ENCODE measurements at regions not wholly inside any gene's neighbourhood (a gene's known extent, or its start where the extent isn't known, plus 50 kb on each side); places are given as distances from the start of the nearest gene placed in this dataset.
A peak's percentile ranks its signal among the peaks of the same experiment; 100 is the strongest.

GRCh38 chr6:157756708-157757429, 66.2 kb upstream of the SNX9 start:
- no peak overlapping the region for H3K4me3 ChIP-seq
- POLR2A ChIA-PET (ENCODE audit: unreplicated experiment) = no interaction called here
- peak; percentile 43 to 73 for DNase-seq
- TF ChIP-seq EZH2 (IDR thresholded peaks at IDR 0.05; ENCODE audit: low read depth) (no peak), CTCF (conservative IDR thresholded peaks at IDR 0.05) (peak; percentile 87)
- H3K9me3 ChIP-seq (ENCODE audit: insufficient read depth, low read depth) = no peaks in the 10 kb centered on the region
- no peaks in the 10 kb centered on the region for H3K9me2 ChIP-seq (ENCODE audit: insufficient read depth)
- peak overlapping the region; percentile 60 for H3K4me2 ChIP-seq
- H2AFZ ChIP-seq = peak overlapping the region; percentile 63; the same call in 1 of the 2 replicates
- CTCF ChIA-PET = interaction anchor here (0.6 to 1.0 kb wide), 4 partner anchors 37 to 1378 kb away, joined by 3 to 6 read pairs (median 4); no protein-coding TSS in a partner anchor
- intact Hi-C loops (cut with micrococcal nuclease; ENCODE audit: unreplicated experiment) = loop anchor here (1.0 to 5.0 kb wide), 2 partner anchors 116 to 375 kb away; no protein-coding TSS in a partner anchor
- no TSS peak for BruUV-seq (replicated peaks)
- H3K36me3 ChIP-seq (ENCODE audit: low read depth) = no peaks in the 10 kb centered on the region
- H4K20me1 ChIP-seq (ENCODE audit: insufficient read depth) = no peaks in the 10 kb centered on the region
- H3K4me1 ChIP-seq (replicated peaks; ENCODE audit: insufficient read depth) = peaks cover 39% of the 10 kb centered on the region
- no peak overlapping the region for H3K27ac ChIP-seq
- no peaks in the 10 kb centered on the region for H3K27me3 ChIP-seq (ENCODE audit: insufficient read depth, low read depth)
- H3K79me2 ChIP-seq (ENCODE audit: low read depth) = no peaks in the 10 kb centered on the region
- H3F3A ChIP-seq (ENCODE audit: insufficient read depth, low read depth) = peaks cover 21% of the 10 kb centered on the region

DNA sequence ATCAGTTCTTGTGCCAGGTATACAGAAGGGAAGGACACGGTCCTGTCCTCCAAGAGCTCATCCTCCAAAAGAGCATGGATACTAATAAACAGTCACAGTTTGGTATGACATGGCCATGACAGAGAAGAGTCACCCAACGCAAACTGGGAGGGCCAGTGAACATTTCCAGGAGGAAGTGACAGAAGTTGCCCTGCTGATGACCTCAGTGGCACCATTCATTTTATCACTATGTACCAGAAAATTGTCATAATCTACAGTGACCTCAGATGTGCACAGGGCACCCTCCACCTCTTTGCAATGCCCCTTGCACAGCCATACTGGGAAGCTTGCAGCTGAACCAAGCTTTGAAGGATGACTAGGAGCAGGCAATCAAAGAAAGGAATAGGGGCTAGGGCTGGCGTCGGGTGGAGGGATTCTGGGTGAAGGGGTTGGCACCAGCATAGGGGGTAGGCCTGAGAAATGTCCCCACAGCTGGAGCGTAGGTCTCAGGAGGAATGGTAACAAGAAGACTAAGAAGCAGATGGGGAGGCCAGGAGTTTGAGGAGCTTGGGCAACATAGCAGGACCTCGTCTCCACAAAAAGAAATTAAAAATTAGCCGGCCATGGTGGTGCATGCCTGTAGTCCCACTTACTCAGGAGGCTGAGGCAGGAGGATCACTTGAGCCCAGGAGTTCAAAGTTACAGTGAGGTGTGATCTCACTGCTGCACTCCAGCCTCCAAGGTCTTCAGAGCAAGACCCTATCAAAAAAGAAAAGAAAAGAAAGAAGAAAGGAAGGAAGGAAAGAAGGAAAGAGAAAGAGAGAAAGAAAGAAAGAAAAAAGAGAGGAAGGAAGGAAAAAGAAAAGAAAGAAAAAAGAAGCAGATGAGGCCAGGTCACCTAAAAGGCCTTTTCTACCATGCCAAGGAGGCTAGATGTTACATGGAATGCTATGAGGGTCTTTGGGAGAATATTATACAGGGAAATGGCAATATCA, 65.3 kb upstream of the SNX9 start:
- TF ChIP-seq CTCF (conservative IDR thresholded peaks at IDR 0.05) = no peak
- TF ChIP-seq EZH2 (IDR thresholded peaks at IDR 0.05; ENCODE audit: low read depth) = no peak
- Histone ChIP-seq H4K20me1 (ENCODE audit: insufficient read depth) (no peaks in the 10 kb centered on the region), H3K9me3 (ENCODE audit: insufficient read depth, low read depth) (no peaks in the 10 kb centered on the region), H2AFZ (no peak overlapping the region), H3K9me2 (ENCODE audit: insufficient read depth) (no peaks in the 10 kb centered on the region), H3K79me2 (ENCODE audit: low read depth) (no peaks in the 10 kb centered on the region), H3K4me2 (no peak overlapping the region), H3K4me3 (no peak overlapping the region), H3K36me3 (ENCODE audit: low read depth) (no peaks in the 10 kb centered on the region), H3K27ac (no peak overlapping the region), H3K4me1 (replicated peaks; ENCODE audit: insufficient read depth) (peaks cover 47% of the 10 kb centered on the region), H3K27me3 (ENCODE audit: insufficient read depth, low read depth) (no peaks in the 10 kb centered on the region), H3F3A (ENCODE audit: insufficient read depth, low read depth) (peaks cover 21% of the 10 kb centered on the region)
- POLR2A ChIA-PET (ENCODE audit: unreplicated experiment) = no interaction called here
- no peak for DNase-seq
- intact Hi-C loops (cut with micrococcal nuclease; ENCODE audit: unreplicated experiment) = loop anchor here (5.0 kb wide), 1 partner anchor 375 kb away; no protein-coding TSS in a partner anchor
- BruUV-seq (replicated peaks) = no TSS peak
- CTCF ChIA-PET = interaction anchor here (0.6 to 0.8 kb wide), 2 partner anchors 116 to 1377 kb away, joined by 3 to 5 read pairs; no protein-coding TSS in a partner anchor

DNA sequence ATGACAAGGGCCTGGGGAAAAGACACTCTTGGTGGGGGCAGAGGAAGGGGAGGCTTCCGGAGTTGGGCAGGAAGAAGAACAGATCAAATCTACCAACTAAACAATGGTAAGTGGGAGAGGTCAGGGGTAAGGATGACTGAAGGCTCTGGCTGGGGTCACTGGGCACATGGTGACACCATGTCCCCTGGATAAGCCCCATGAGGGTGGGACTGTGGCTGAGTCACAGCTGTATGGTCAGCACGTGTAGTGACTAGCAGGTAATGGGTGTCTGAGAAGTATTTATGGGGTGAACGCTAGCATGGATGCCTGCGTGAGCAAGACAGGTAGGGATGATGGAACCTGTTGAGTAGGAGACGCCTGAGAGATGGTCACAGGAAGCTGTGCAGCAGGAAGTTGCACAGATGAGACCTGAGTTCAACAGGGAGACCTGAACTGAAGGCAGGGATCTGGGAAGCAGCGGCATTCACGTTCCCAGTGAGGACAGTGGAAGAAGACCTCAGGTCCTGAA, 64.5 kb upstream of the SNX9 start:
- no peak overlapping the region for H3K27ac ChIP-seq
- H3K4me1 ChIP-seq (replicated peaks; ENCODE audit: insufficient read depth) = peaks cover 47% of the 10 kb centered on the region
- intact Hi-C loops (cut with micrococcal nuclease; ENCODE audit: unreplicated experiment) = loop anchor here (5.0 kb wide), 1 partner anchor 374 kb away; no protein-coding TSS in a partner anchor
- H3K9me2 ChIP-seq (ENCODE audit: insufficient read depth) = no peaks in the 10 kb centered on the region
- no peak for TF ChIP-seq CTCF (conservative IDR thresholded peaks at IDR 0.05)
- TF ChIP-seq EZH2 (IDR thresholded peaks at IDR 0.05; ENCODE audit: low read depth) = no peak
- no peaks in the 10 kb centered on the region for H3K9me3 ChIP-seq (ENCODE audit: insufficient read depth, low read depth)
- peaks cover 21% of the 10 kb centered on the region for H3F3A ChIP-seq (ENCODE audit: insufficient read depth, low read depth)
- H3K27me3 ChIP-seq (ENCODE audit: insufficient read depth, low read depth) = no peaks in the 10 kb centered on the region
- no peaks in the 10 kb centered on the region for H3K36me3 ChIP-seq (ENCODE audit: low read depth)
- no peak overlapping the region for H2AFZ ChIP-seq
- H3K4me2 ChIP-seq = no peak overlapping the region
- H3K79me2 ChIP-seq (ENCODE audit: low read depth) = no peaks in the 10 kb centered on the region
- ChIA-PET CTCF (no interaction called here), POLR2A (ENCODE audit: unreplicated experiment) (no interaction called here)
- BruUV-seq (replicated peaks) = no TSS peak
- no peak for DNase-seq
- H3K4me3 ChIP-seq = no peak overlapping the region
- no peaks in the 10 kb centered on the region for H4K20me1 ChIP-seq (ENCODE audit: insufficient read depth)
